ENCODE measurements at regions not wholly inside any gene's neighbourhood (a gene's known extent, or its start where the extent isn't known, plus 50 kb on each side); places are given as distances from the start of the nearest gene placed in this dataset.
A peak's percentile ranks its signal among the peaks of the same experiment; 100 is the strongest.
"Not testable (repeated sequence)": the region's sequence is repeated elsewhere in the genome, so short reads cannot be mapped to it uniquely, and the experiment has no call there.

DNA sequence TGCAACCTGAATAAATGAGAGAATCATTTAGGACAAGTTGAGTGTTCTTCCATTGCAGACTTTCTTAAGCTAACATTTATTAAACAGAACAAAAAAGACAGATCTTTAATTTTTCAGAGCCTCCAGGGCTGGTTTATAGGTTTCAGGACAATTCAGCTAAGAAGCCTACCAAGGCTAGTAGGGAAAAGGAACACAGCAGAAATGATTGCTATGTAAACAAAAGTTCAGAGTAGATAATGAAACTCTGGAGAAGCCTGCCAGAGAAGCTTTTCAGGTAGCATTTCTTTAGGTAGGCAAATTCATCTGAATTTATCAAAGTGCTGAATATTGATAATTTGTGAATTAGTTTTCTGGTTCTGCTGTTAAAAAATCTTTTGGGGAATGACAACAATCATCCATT, 264.2 kb downstream of the DEPDC1B start:
- no peak for DNase-seq (ENCODE audit: low read depth)
- no peak overlapping the region for H3K4me3 ChIP-seq (ENCODE audit: low read depth, low read length)
- no peak for TF ChIP-seq CTCF (conservative IDR thresholded peaks at IDR 0.05; ENCODE audit: low read depth, low read length)

GRCh38 chr5:60426189-60426588, 273.8 kb downstream of the DEPDC1B start:
- DNase-seq (ENCODE audit: low read depth); H3K4me3 ChIP-seq (ENCODE audit: low read depth, low read length): not testable (repeated sequence)

DNA sequence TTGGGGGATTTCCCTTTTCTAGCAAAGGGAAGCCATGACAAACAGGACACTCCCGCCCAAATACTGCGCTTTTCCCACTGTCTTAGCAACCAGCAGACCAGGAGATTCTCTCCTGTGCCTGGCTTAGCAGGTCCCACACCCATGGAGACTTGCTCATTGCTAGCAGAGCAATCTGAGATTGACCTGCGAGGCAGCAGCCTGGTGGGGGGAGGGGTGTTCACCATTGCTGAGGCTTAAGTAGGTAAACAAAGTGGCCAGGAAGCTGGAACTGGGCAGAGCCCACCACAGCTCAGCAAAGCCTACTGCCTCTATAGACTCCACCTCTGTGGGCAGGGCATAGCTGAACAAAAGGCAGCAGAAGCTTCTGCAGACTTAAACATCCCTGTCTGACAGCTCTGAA, 279.2 kb downstream of the DEPDC1B start:
- H3K4me3 ChIP-seq (ENCODE audit: low read depth, low read length); DNase-seq (ENCODE audit: low read depth): not testable (repeated sequence)

- no peak for TF ChIP-seq CTCF (conservative IDR thresholded peaks at IDR 0.05; ENCODE audit: low read depth, low read length)
- DNase-seq (ENCODE audit: low read depth), result no peak
- H3K4me3 ChIP-seq (ENCODE audit: low read depth, low read length), result no peak overlapping the region
Observed at GRCh38 chr5:60417500-60418181, 282.3 kb downstream of the DEPDC1B start.

DNA sequence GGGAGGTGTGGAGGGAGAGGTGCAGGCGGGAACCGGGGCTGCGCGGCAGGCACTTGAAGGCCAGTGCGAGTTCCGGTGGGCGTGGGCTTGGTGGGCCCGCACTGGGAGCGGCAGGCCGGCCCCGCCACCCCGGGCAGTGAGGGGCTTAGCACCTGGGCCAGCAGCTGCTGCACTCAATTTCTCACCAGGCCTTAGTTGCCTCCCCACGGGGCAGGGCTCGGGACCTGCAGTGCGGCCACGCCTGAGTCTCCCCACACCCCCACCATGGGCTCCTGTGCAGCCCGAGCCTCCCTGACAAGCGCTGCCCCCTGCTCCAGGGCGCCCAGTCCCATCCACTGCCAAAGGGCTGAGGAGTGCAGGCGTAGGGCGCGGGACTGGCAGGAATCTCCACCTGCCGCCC, 284.5 kb downstream of the DEPDC1B start:
- no peak for DNase-seq (ENCODE audit: low read depth)
- no peak overlapping the region for H3K4me3 ChIP-seq (ENCODE audit: low read depth, low read length)
- TF ChIP-seq CTCF (conservative IDR thresholded peaks at IDR 0.05; ENCODE audit: low read depth, low read length), result no peak

- no peak for TF ChIP-seq CTCF (conservative IDR thresholded peaks at IDR 0.05; ENCODE audit: low read depth, low read length)
- H3K4me3 ChIP-seq (ENCODE audit: low read depth, low read length), result no peak overlapping the region
- no peak for DNase-seq (ENCODE audit: low read depth)
Observed at GRCh38 chr5:60410427-60410826, 289.5 kb downstream of the DEPDC1B start.

GRCh38 chr5:60404171-60404570, 295.8 kb downstream of the DEPDC1B start:
- no peak for TF ChIP-seq CTCF (conservative IDR thresholded peaks at IDR 0.05; ENCODE audit: low read depth, low read length)
- no peak overlapping the region for H3K4me3 ChIP-seq (ENCODE audit: low read depth, low read length)
- peak; percentile 18 for DNase-seq (ENCODE audit: low read depth)

GRCh38 chr5:60403343-60404006, 296.5 kb downstream of the DEPDC1B start:
- no peak for DNase-seq (ENCODE audit: low read depth)
- H3K4me3 ChIP-seq (ENCODE audit: low read depth, low read length), result no peak overlapping the region
- TF ChIP-seq CTCF (conservative IDR thresholded peaks at IDR 0.05; ENCODE audit: low read depth, low read length), result no peak
